ENCODE measurements at regions not wholly inside any gene's neighbourhood (a gene's known extent, or its start where the extent isn't known, plus 50 kb on each side); places are given as distances from the start of the nearest gene placed in this dataset.
A peak's percentile ranks its signal among the peaks of the same experiment; 100 is the strongest.

GRCh38 chr5:88144219-88145001 lies 124.2 kb downstream of the TMEM161B start:
- Histone ChIP-seq H3K4me3 (ENCODE audit: low read length) (no peak overlapping the region), H3K27me3 (replicated peaks; ENCODE audit: control insufficient read depth, insufficient read depth, low read length) (peaks cover 56% of the 10 kb centered on the region), H3K9me3 (ENCODE audit: control insufficient read depth, low read length) (no peaks in the 10 kb centered on the region), H3K4me1 (ENCODE audit: control insufficient read depth, insufficient read depth, low read length) (peaks cover 28% of the 10 kb centered on the region), H3K9ac (ENCODE audit: low read length) (no peak overlapping the region), H3K36me3 (ENCODE audit: control insufficient read depth, insufficient read depth, low read length, severe bottlenecking) (no peaks in the 10 kb centered on the region)
- DNase-seq (ENCODE audit: low read depth) = peak; percentile 1

DNA sequence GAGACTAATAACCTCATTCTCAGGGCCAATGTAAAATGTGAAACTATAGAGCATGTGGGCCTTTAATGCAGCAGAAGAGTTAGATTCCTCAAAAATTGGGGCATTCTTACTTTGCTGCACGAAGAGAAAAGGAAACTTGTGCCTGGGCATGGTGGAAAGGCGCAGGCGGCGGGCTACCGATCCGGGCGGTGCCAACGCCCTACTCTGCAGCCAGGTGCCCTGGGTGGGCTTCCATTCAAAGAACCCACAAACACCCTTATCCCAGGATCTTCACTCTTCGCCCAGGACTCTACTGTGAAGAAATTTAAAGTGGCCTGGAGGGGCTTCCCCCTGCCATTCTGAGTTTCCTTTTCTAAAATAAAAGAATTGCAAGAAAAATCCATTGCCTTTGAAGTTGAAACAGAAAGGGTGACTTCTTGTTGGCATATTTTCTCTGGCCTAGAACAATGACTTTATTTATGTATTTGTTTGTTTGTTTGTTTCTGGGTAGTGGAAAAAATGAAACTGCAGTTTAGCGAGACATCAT lies 124.9 kb downstream of the TMEM161B start:
- Histone ChIP-seq H3K9me3 (ENCODE audit: control insufficient read depth, low read length) (no peaks in the 10 kb centered on the region), H3K4me1 (ENCODE audit: control insufficient read depth, insufficient read depth, low read length) (peaks cover 28% of the 10 kb centered on the region), H3K4me3 (ENCODE audit: low read length) (peak overlapping the region; percentile 77), H3K9ac (ENCODE audit: low read length) (no peak overlapping the region), H3K27me3 (replicated peaks; ENCODE audit: control insufficient read depth, insufficient read depth, low read length) (peaks cover 62% of the 10 kb centered on the region), H3K36me3 (ENCODE audit: control insufficient read depth, insufficient read depth, low read length, severe bottlenecking) (no peaks in the 10 kb centered on the region)
- DNase-seq (ENCODE audit: low read depth) = no peak

DNA sequence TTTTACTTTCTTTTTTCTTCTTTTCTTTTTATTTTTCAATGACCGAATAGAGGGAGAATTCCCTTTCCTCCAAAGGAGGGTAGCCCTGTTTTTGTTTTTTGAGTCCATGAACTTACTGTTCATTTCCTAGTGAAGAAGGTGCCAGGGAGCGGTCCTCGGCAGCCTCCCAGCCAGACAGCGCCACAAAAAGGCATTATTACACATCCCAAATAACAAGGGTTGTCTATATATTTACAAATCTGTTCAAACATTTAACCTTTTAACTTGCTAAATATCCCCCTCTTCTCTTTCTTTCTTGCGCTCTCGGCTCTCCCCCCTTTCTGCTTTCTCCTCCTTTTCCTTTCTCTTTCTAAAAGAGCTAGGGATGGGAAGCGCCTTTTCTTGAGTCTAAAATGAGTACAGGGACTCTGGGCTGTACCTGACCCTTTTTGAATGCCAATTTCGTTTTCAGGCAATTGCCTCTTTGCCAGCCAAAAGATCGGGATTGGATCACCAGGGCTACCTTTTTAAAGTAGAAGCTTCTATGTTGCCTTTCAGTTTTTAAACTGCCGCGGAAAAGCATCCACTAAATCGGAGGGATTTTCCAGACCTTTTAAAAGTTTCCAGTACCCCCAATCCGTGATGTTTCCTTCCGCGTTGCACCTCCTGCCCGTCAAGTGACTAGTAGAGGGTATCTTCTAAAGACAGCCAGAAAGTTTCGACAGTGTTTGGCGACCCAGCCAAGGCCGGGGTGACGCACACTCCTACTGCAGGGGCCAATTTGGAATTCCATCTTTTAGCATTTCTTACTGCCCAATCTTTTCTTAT lies 125.6 kb downstream of the TMEM161B start:
- H3K27me3 ChIP-seq (replicated peaks; ENCODE audit: control insufficient read depth, insufficient read depth, low read length) = peaks cover 63% of the 10 kb centered on the region
- no peaks in the 10 kb centered on the region for H3K36me3 ChIP-seq (ENCODE audit: control insufficient read depth, insufficient read depth, low read length, severe bottlenecking)
- peaks cover 28% of the 10 kb centered on the region for H3K4me1 ChIP-seq (ENCODE audit: control insufficient read depth, insufficient read depth, low read length)
- no peak overlapping the region for H3K9ac ChIP-seq (ENCODE audit: low read length)
- no peaks in the 10 kb centered on the region for H3K9me3 ChIP-seq (ENCODE audit: control insufficient read depth, low read length)
- H3K4me3 ChIP-seq (ENCODE audit: low read length) = peak overlapping the region; percentile 77
- DNase-seq (ENCODE audit: low read depth) = peak; percentile 10

DNA sequence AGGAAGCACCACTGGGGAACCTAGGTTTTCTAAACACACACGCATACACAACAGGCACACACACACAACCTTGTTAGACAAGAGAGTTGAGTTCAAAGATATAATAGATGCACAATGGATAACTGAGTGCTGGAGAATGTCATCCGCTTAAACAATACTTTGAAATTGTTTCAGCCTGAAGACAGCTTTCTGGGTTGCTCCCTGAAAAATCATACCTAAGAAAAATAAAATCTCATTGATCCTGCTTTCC lies 126.1 kb downstream of the TMEM161B start:
- peaks cover 61% of the 10 kb centered on the region for H3K27me3 ChIP-seq (replicated peaks; ENCODE audit: control insufficient read depth, insufficient read depth, low read length)
- H3K9ac ChIP-seq (ENCODE audit: low read length) = no peak overlapping the region
- H3K4me3 ChIP-seq (ENCODE audit: low read length) = peak overlapping the region; percentile 77
- H3K4me1 ChIP-seq (ENCODE audit: control insufficient read depth, insufficient read depth, low read length) = peaks cover 28% of the 10 kb centered on the region
- no peak for DNase-seq (ENCODE audit: low read depth)
- no peaks in the 10 kb centered on the region for H3K9me3 ChIP-seq (ENCODE audit: control insufficient read depth, low read length)
- H3K36me3 ChIP-seq (ENCODE audit: control insufficient read depth, insufficient read depth, low read length, severe bottlenecking) = no peaks in the 10 kb centered on the region

- H3K9ac ChIP-seq (ENCODE audit: low read length) = peak overlapping the region; percentile 14
- H3K4me1 ChIP-seq (ENCODE audit: control insufficient read depth, insufficient read depth, low read length) = peaks cover 28% of the 10 kb centered on the region
- peak; percentile 98 for DNase-seq (ENCODE audit: low read depth)
- H3K9me3 ChIP-seq (ENCODE audit: control insufficient read depth, low read length) = no peaks in the 10 kb centered on the region
- peaks cover 55% of the 10 kb centered on the region for H3K27me3 ChIP-seq (replicated peaks; ENCODE audit: control insufficient read depth, insufficient read depth, low read length)
- H3K36me3 ChIP-seq (ENCODE audit: control insufficient read depth, insufficient read depth, low read length, severe bottlenecking) = no peaks in the 10 kb centered on the region
- peak overlapping the region; percentile 77 for H3K4me3 ChIP-seq (ENCODE audit: low read length)
Measured at GRCh38 chr5:88140856-88141752, 127.5 kb downstream of the TMEM161B start.

DNA sequence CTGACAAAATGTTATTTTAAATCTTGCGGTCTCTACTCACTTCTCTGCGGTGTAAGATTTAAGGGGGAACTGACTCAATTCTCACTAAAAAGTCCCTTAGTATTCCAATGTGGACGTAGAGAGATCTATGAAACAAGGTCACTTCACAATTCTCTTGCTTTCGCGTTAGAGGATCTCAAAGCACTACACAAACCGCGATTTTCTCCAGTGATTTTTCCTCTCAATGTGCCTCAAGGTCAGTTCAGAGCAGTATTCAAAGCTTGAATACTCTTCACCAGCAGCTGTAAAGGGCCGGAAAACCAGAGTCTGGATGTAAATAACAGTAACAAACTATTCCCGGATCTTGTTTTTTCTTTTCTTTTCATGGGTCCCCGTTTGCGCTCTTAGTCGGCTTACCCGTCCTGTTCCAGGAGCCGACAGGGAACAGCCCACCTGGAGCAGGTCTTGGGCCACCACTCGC lies 128.2 kb downstream of the TMEM161B start:
- Histone ChIP-seq H3K36me3 (ENCODE audit: control insufficient read depth, insufficient read depth, low read length, severe bottlenecking) (no peaks in the 10 kb centered on the region), H3K9ac (ENCODE audit: low read length) (peak overlapping the region; percentile 14), H3K4me1 (ENCODE audit: control insufficient read depth, insufficient read depth, low read length) (peaks cover 25% of the 10 kb centered on the region), H3K27me3 (replicated peaks; ENCODE audit: control insufficient read depth, insufficient read depth, low read length) (peaks cover 48% of the 10 kb centered on the region), H3K9me3 (ENCODE audit: control insufficient read depth, low read length) (no peaks in the 10 kb centered on the region), H3K4me3 (ENCODE audit: low read length) (peak overlapping the region; percentile 77)
- no peak for DNase-seq (ENCODE audit: low read depth)

- no peaks in the 10 kb centered on the region for H3K9me3 ChIP-seq (ENCODE audit: control insufficient read depth, low read length)
- H3K4me1 ChIP-seq (ENCODE audit: control insufficient read depth, insufficient read depth, low read length) = no peaks in the 10 kb centered on the region
- no peaks in the 10 kb centered on the region for H3K36me3 ChIP-seq (ENCODE audit: control insufficient read depth, insufficient read depth, low read length, severe bottlenecking)
- no peak overlapping the region for H3K9ac ChIP-seq (ENCODE audit: low read length)
- DNase-seq (ENCODE audit: low read depth) = no peak
- no peak overlapping the region for H3K4me3 ChIP-seq (ENCODE audit: low read length)
- H3K27me3 ChIP-seq (replicated peaks; ENCODE audit: control insufficient read depth, insufficient read depth, low read length) = peaks cover 6% of the 10 kb centered on the region
Measured at GRCh38 chr5:88130211-88130815, 138.3 kb downstream of the TMEM161B start.

GRCh38 chr5:88128813-88129212 lies 139.8 kb downstream of the TMEM161B start:
- H3K4me1 ChIP-seq (ENCODE audit: control insufficient read depth, insufficient read depth, low read length) = no peaks in the 10 kb centered on the region
- no peaks in the 10 kb centered on the region for H3K9me3 ChIP-seq (ENCODE audit: control insufficient read depth, low read length)
- no peak overlapping the region for H3K4me3 ChIP-seq (ENCODE audit: low read length)
- H3K36me3 ChIP-seq (ENCODE audit: control insufficient read depth, insufficient read depth, low read length, severe bottlenecking) = no peaks in the 10 kb centered on the region
- H3K9ac ChIP-seq (ENCODE audit: low read length) = no peak overlapping the region
- DNase-seq (ENCODE audit: low read depth) = no peak
- H3K27me3 ChIP-seq (replicated peaks; ENCODE audit: control insufficient read depth, insufficient read depth, low read length) = peaks cover 6% of the 10 kb centered on the region

DNA sequence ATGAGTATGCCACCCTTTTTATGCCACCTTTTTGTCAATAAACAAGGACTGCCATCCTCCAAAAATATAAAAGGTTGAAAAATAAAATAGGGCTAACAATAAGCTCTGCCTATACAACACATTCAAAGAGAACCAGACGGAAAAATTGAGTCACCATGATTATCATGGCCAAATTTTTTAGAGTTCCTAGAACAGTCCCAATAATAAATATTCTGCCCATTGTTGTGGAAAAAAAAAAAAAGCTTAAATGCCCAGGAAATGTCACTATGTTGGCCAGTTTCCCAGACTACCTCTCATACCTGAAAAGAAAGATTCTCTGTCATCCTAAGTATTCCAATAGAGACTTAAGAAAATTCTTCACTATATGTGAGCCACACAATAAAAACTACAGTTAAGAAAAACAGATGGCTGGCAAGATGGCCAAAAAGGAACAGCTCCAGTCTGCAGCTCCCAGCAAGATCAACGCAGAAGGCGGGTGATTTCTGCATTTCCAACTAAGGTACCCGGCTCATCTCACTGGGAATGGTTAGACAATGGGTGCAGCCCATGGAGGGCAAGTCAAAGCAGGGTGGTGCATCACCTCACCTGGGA lies 149.0 kb downstream of the TMEM161B start:
- H3K9ac ChIP-seq (ENCODE audit: low read length) = no peak overlapping the region
- no peaks in the 10 kb centered on the region for H3K4me1 ChIP-seq (ENCODE audit: control insufficient read depth, insufficient read depth, low read length)
- DNase-seq (ENCODE audit: low read depth) = no peak
- H3K27me3 ChIP-seq (replicated peaks; ENCODE audit: control insufficient read depth, insufficient read depth, low read length) = no peaks in the 10 kb centered on the region
- H3K36me3 ChIP-seq (ENCODE audit: control insufficient read depth, insufficient read depth, low read length, severe bottlenecking) = no peaks in the 10 kb centered on the region
- H3K9me3 ChIP-seq (ENCODE audit: control insufficient read depth, low read length) = no peaks in the 10 kb centered on the region
- no peak overlapping the region for H3K4me3 ChIP-seq (ENCODE audit: low read length)

- no peak for DNase-seq (ENCODE audit: low read depth)
- no peaks in the 10 kb centered on the region for H3K36me3 ChIP-seq (ENCODE audit: control insufficient read depth, insufficient read depth, low read length, severe bottlenecking)
- H3K9ac ChIP-seq (ENCODE audit: low read length) = no peak overlapping the region
- H3K9me3 ChIP-seq (ENCODE audit: control insufficient read depth, low read length) = no peaks in the 10 kb centered on the region
- H3K4me1 ChIP-seq (ENCODE audit: control insufficient read depth, insufficient read depth, low read length) = no peaks in the 10 kb centered on the region
- no peaks in the 10 kb centered on the region for H3K27me3 ChIP-seq (replicated peaks; ENCODE audit: control insufficient read depth, insufficient read depth, low read length)
- no peak overlapping the region for H3K4me3 ChIP-seq (ENCODE audit: low read length)
Measured at GRCh38 chr5:88118179-88118578, 150.5 kb downstream of the TMEM161B start.
